Lower lobe of right lung (tissue), 2 donors: ENCODE measurements at regions not wholly inside any gene's neighbourhood (a gene's known extent, or its start where the extent isn't known, plus 50 kb on each side); places are given as distances from the start of the nearest gene placed in this dataset.

Experiments
- ATAC-seq, 2 donors: fragments of 200-7000 bp; cut with Tn5 transposase; one replicate each; pipeline ENCODE4 v1.9.1; 2020 to 2022; ENCODE audit warnings: mild to moderate bottlenecking in 2 of 2, moderate library complexity in 2 of 2
- DNase-seq: peaks from one replicate; pipeline ENCODE4 v3.0.0-alpha.2; 2020
- H3K27ac ChIP-seq: fragments of 200-600 bp; one replicate; pipeline ENCODE4 v1.8.0; 2022
- H3K27me3 ChIP-seq: fragments of 200-600 bp; one replicate; pipeline ENCODE4 v1.8.0; 2022; ENCODE audit warnings: low read depth
- H3K36me3 ChIP-seq: fragments of 200-600 bp; one replicate; pipeline ENCODE4 v1.8.0; 2022; ENCODE audit warnings: mild to moderate bottlenecking
- H3K4me1 ChIP-seq: fragments of 200-600 bp; one replicate; pipeline ENCODE4 v1.8.0; 2022
- H3K4me3 ChIP-seq: fragments of 200-600 bp; one replicate; pipeline ENCODE4 v1.8.0; 2022; ENCODE audit warnings: mild to moderate bottlenecking
- H3K9me3 ChIP-seq: fragments of 200-600 bp; one replicate; pipeline ENCODE4 v1.8.0; 2022
- CTCF ChIP-seq: fragments of 200-600 bp; IDR thresholded peaks from one replicate; pipeline ENCODE4 v1.8.0; 2022; ENCODE audit warnings: antibody characterized with exemption, mild to moderate bottlenecking
- intact Hi-C: fragments of 100-400 bp; cut with DNase I; formaldehyde crosslinking; loops from one replicate; pipeline ENCODE4 v1.11.0; 2022
- donor health status: DM: no; HTN: yes; CAD: no; lungs with severe emphysema.

GRCh38 chr4:181234951-181235680 lies 1008.1 kb upstream of the TENM3 start:
- no peaks in the 10 kb centered on the region for H3K27me3 ChIP-seq
- no peaks in the 10 kb centered on the region for H3K36me3 ChIP-seq
- H3K4me1 ChIP-seq: no peaks in the 10 kb centered on the region
- H3K9me3 ChIP-seq: no peaks in the 10 kb centered on the region
- no peak overlapping the region for H3K27ac ChIP-seq
- TF ChIP-seq CTCF: no peak
- no peak for ATAC-seq
- H3K4me3 ChIP-seq: no peak overlapping the region
- intact Hi-C loops: no loop called here
- DNase-seq: no peak

- ATAC-seq (no peak), DNase-seq (no peak)
- no peaks in the 10 kb centered on the region for H3K9me3 ChIP-seq
- no peaks in the 10 kb centered on the region for H3K27me3 ChIP-seq
- H3K4me1 ChIP-seq: no peaks in the 10 kb centered on the region
- no peak for TF ChIP-seq CTCF
- intact Hi-C loops: no loop called here
- H3K27ac ChIP-seq: no peak overlapping the region
- no peak overlapping the region for H3K4me3 ChIP-seq
- no peaks in the 10 kb centered on the region for H3K36me3 ChIP-seq
Observed at GRCh38 chr4:181245326-181245725, 997.9 kb upstream of the TENM3 start.

- Histone ChIP-seq H3K27me3 (no peaks in the 10 kb centered on the region), H3K9me3 (no peaks in the 10 kb centered on the region), H3K27ac (no peak overlapping the region), H3K4me3 (no peak overlapping the region), H3K4me1 (no peaks in the 10 kb centered on the region), H3K36me3 (no peaks in the 10 kb centered on the region)
- no peak for DNase-seq
- intact Hi-C loops: no loop called here
- ATAC-seq: no peak
- no peak for TF ChIP-seq CTCF
Observed at GRCh38 chr4:181249031-181249430, 994.2 kb upstream of the TENM3 start.

- no peak for ATAC-seq
- no peaks in the 10 kb centered on the region for H3K9me3 ChIP-seq
- no peak overlapping the region for H3K4me3 ChIP-seq
- no peaks in the 10 kb centered on the region for H3K27me3 ChIP-seq
- intact Hi-C loops: no loop called here
- DNase-seq: no peak
- H3K36me3 ChIP-seq: no peaks in the 10 kb centered on the region
- H3K27ac ChIP-seq: no peak overlapping the region
- no peaks in the 10 kb centered on the region for H3K4me1 ChIP-seq
- no peak for TF ChIP-seq CTCF
Observed at GRCh38 chr4:181254771-181255170, 988.4 kb upstream of the TENM3 start.

GRCh38 chr4:181258569-181258968 lies 984.6 kb upstream of the TENM3 start:
- ATAC-seq (no peak), DNase-seq (no peak)
- Histone ChIP-seq H3K27me3 (no peaks in the 10 kb centered on the region), H3K9me3 (no peaks in the 10 kb centered on the region), H3K27ac (no peak overlapping the region), H3K4me3 (no peak overlapping the region), H3K4me1 (no peaks in the 10 kb centered on the region), H3K36me3 (no peaks in the 10 kb centered on the region)
- intact Hi-C loops: no loop called here
- no peak for TF ChIP-seq CTCF
